Suprapubic skin (tissue), 4 donors: ENCODE measurements at regions not wholly inside any gene's neighbourhood (a gene's known extent, or its start where the extent isn't known, plus 50 kb on each side); places are given as distances from the start of the nearest gene placed in this dataset.

Experiments
- DNase-seq, 2 donors: peaks; one replicate each; pipeline ENCODE4 v3.0.0-alpha.2; 2019; ENCODE audit warnings: low spot score in 2 of 2
- H3K27ac ChIP-seq: fragments of 200-600 bp; sonication (generic); one replicate; pipeline ENCODE4 v1.5.1; 2019
- H3K27me3 ChIP-seq: fragments of 200-600 bp; sonication (generic); one replicate; pipeline ENCODE4 v1.5.1; 2019
- H3K36me3 ChIP-seq: fragments of 200-600 bp; sonication (generic); one replicate; pipeline ENCODE4 v1.5.1; 2019
- H3K4me1 ChIP-seq: fragments of 200-600 bp; sonication (generic); one replicate; pipeline ENCODE4 v1.5.1; 2019
- H3K4me3 ChIP-seq: fragments of 200-600 bp; sonication (generic); one replicate; pipeline ENCODE4 v1.5.1; 2019; ENCODE audit warnings: mild to moderate bottlenecking
- H3K9me3 ChIP-seq: fragments of 200-600 bp; sonication (generic); one replicate; pipeline ENCODE4 v1.5.1; 2019
- EP300 ChIP-seq: sonication (generic); formaldehyde crosslinking; IDR thresholded peaks from one replicate; pipeline ENCODE4 v1.6.1; 2017; ENCODE audit warnings: antibody characterized with exemption
- POLR2A ChIP-seq, 2 donors: fragments of 450-650 bp; IDR thresholded peaks; one replicate each; pipeline ENCODE4 v1.6.1; 2017; ENCODE audit warnings: antibody characterized with exemption in 2 of 2, mild to moderate bottlenecking in 2 of 2, moderate library complexity in 2 of 2
- POLR2AphosphoS5 ChIP-seq, 3 donors: sonication (generic); formaldehyde crosslinking; IDR thresholded peaks; one replicate each; pipeline ENCODE4 v1.6.1; 2017; ENCODE audit warnings: antibody characterized with exemption in 3 of 3
- WGBS: methylation state at CpG from one replicate; pipeline ENCODE4 v1.1.5; 2018; 5-methylcytosine and 5-hydroxymethylcytosine counted together
- TF ChIP-seq, protein P1 (sequence below), 2 donors: fragments of 200-600 bp in 1 of 2; fragments of 450-650 bp in 1 of 2; sonication (generic) in 1 of 2; IDR thresholded peaks; one replicate each; pipeline ENCODE4 v1.5.1; 2016 to 2019; ENCODE audit warnings: antibody characterized with exemption in 2 of 2, mild to moderate bottlenecking in 1 of 2, moderate library complexity in 1 of 2

DNA sequence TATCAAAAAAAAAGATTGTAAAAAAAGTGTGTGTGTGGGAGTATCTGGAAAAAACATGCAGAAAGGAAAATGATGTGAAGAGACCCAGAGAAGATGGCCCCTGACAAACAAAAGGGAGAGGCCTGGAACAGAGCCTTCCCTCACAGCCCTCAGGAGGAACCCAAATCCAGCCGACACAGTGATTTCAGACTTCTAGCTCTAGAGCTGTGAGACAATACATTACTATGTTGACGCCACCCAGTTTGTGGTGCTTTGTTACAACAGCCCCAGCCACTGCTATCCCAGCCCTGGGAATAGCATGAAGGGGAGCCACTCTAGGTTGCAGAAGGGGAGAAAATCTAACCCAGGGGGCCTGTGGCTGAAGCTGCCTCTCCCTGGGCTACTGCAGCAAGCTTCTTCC is 59.0 kb upstream of the ZBTB7C start:
- no peaks in the 10 kb centered on the region for H3K9me3 ChIP-seq
- no peaks in the 10 kb centered on the region for H3K36me3 ChIP-seq
- H3K27me3 ChIP-seq, result no peaks in the 10 kb centered on the region
- TF ChIP-seq POLR2A (IDR thresholded peaks at IDR 0.05), result no peak
- TF ChIP-seq POLR2AphosphoS5 (IDR thresholded peaks at IDR 0.05), result no peak
- TF ChIP-seq, protein P1, sequence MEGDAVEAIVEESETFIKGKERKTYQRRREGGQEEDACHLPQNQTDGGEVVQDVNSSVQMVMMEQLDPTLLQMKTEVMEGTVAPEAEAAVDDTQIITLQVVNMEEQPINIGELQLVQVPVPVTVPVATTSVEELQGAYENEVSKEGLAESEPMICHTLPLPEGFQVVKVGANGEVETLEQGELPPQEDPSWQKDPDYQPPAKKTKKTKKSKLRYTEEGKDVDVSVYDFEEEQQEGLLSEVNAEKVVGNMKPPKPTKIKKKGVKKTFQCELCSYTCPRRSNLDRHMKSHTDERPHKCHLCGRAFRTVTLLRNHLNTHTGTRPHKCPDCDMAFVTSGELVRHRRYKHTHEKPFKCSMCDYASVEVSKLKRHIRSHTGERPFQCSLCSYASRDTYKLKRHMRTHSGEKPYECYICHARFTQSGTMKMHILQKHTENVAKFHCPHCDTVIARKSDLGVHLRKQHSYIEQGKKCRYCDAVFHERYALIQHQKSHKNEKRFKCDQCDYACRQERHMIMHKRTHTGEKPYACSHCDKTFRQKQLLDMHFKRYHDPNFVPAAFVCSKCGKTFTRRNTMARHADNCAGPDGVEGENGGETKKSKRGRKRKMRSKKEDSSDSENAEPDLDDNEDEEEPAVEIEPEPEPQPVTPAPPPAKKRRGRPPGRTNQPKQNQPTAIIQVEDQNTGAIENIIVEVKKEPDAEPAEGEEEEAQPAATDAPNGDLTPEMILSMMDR (IDR thresholded peaks at IDR 0.05), result no peak
- TF ChIP-seq EP300, result no peak
- H3K4me1 ChIP-seq, result peaks cover 4% of the 10 kb centered on the region
- H3K4me3 ChIP-seq, result no peak overlapping the region
- WGBS, result 69% methylated on average over 2 of the region's 2 CpGs
- H3K27ac ChIP-seq, result no peak overlapping the region
- DNase-seq, result no peak

DNA sequence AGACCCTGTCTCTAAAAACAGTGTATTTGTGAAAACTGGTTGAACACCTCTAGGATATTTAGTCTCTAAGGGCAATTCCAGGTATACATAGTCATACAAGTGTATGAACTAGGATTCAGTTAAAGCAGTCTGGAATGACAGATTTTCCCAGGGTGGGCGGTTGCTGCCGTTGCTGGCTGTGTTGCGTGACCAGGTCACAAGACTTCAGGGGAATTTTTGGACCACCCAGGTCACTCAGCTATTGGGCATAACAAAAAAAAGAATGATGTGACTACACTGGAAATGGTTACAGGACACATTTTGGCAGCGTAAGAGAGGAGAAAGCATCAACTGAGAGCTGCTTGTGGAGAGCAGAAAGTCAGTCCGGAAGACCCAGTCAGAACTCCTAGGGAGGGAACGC is 58.0 kb upstream of the ZBTB7C start:
- H3K27me3 ChIP-seq, result no peaks in the 10 kb centered on the region
- no peak for DNase-seq
- H3K36me3 ChIP-seq, result no peaks in the 10 kb centered on the region
- no peak overlapping the region for H3K27ac ChIP-seq
- no peak overlapping the region for H3K4me3 ChIP-seq
- H3K9me3 ChIP-seq, result no peaks in the 10 kb centered on the region
- TF ChIP-seq POLR2AphosphoS5 (IDR thresholded peaks at IDR 0.05), result no peak
- TF ChIP-seq POLR2A (IDR thresholded peaks at IDR 0.05), result no peak
- TF ChIP-seq, protein P1 (IDR thresholded peaks at IDR 0.05), result no peak
- TF ChIP-seq EP300, result no peak
- H3K4me1 ChIP-seq, result peaks cover 4% of the 10 kb centered on the region
- WGBS, result 86% methylated on average over 6 of the region's 6 CpGs

DNA sequence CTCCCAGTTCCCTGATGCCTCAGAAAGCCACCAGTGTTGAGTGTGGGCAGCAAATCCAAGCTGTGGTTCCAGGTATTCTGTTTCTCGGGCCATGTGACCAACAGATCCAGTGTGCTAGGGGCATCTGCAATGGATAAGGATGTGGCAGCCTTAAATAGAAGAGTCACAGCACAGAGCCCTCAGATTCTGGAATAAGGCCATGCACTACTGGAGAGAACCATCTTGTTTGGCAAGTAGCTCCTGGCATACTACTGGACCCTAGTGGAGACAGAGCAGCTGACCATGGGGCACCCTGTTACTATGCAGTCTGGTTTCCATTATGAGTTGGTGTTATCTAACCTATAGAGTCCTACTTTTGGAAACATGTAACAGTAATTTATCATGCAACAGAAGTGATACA is 53.3 kb upstream of the ZBTB7C start:
- Histone ChIP-seq H3K9me3 (no peaks in the 10 kb centered on the region), H3K27me3 (no peaks in the 10 kb centered on the region), H3K4me1 (no peaks in the 10 kb centered on the region), H3K36me3 (no peaks in the 10 kb centered on the region), H3K27ac (no peak overlapping the region), H3K4me3 (no peak overlapping the region)
- no peak for DNase-seq
- no peak for TF ChIP-seq POLR2AphosphoS5 (IDR thresholded peaks at IDR 0.05)
- no peak for TF ChIP-seq EP300
- no peak for TF ChIP-seq POLR2A (IDR thresholded peaks at IDR 0.05)
- TF ChIP-seq, protein P1 (IDR thresholded peaks at IDR 0.05), result no peak
- WGBS, result 100% methylated on average over 1 of the region's 1 CpG

DNA sequence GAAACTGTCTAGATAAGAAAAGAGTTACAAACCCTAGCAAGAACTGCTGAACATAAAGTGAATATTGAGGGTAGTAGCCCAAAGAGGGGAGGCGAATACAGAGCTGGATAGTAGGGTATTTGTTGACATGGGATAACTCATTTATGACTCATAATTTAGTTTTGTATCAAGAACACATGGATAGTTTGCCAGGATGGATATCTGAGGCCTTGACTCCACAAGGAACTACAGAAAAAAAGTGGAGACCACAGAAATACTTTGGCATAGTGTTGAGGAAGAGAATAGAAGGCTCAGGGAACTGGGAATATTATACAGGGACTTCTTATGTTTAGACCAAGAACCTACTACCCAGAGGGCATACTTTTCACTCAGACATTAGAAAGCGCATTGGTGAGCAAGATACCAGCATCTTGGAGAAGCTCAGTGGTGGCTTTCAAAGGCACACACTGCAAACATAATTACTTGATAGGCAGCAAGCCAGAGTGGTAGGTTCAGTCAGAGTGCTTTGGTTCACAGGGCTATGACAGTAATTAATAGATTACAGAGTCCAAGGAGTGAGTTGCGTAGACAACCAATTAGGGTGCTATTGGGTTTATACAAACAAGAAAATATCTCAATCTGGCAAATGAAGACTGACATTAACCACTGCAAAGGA is 51.9 kb upstream of the ZBTB7C start:
- DNase-seq, result no peak
- no peaks in the 10 kb centered on the region for H3K9me3 ChIP-seq
- H3K4me3 ChIP-seq, result no peak overlapping the region
- WGBS, result 73% methylated on average over 3 of the region's 3 CpGs
- no peak overlapping the region for H3K27ac ChIP-seq
- TF ChIP-seq EP300 (no peak), POLR2AphosphoS5 (IDR thresholded peaks at IDR 0.05) (no peak), POLR2A (IDR thresholded peaks at IDR 0.05) (no peak)
- TF ChIP-seq, protein P1 (IDR thresholded peaks at IDR 0.05), result no peak
- no peaks in the 10 kb centered on the region for H3K27me3 ChIP-seq
- no peaks in the 10 kb centered on the region for H3K36me3 ChIP-seq
- H3K4me1 ChIP-seq, result peaks cover 3% of the 10 kb centered on the region

DNA sequence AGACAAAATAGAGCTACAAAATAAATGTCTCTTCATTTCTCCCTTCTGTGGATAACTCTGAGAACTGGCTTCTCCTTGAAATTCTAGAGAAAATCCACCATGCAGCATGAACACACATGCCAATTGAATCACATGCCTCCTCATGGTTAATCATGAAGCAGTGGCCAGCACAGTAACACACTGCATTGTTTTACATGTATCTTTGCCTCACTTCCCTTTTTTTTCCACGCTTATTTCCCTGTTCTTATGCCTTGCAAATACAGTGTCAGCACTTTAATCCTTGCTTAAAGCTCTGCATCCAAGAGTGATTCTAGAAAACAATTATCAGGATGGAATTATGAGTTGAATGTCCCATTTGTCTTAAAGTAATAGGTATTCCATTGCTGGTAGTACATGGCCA is 50.3 kb upstream of the ZBTB7C start:
- peaks cover 17% of the 10 kb centered on the region for H3K4me1 ChIP-seq
- no peak overlapping the region for H3K27ac ChIP-seq
- no peak overlapping the region for H3K4me3 ChIP-seq
- no peaks in the 10 kb centered on the region for H3K9me3 ChIP-seq
- TF ChIP-seq POLR2A (IDR thresholded peaks at IDR 0.05) (no peak), POLR2AphosphoS5 (IDR thresholded peaks at IDR 0.05) (no peak), EP300 (no peak)
- TF ChIP-seq, protein P1 (IDR thresholded peaks at IDR 0.05), result no peak
- H3K36me3 ChIP-seq, result no peaks in the 10 kb centered on the region
- no peak for DNase-seq
- no peaks in the 10 kb centered on the region for H3K27me3 ChIP-seq
- WGBS, result 80% methylated on average over 1 of the region's 1 CpG
